ENCODE measurements at regions not wholly inside any gene's neighbourhood (a gene's known extent, or its start where the extent isn't known, plus 50 kb on each side); places are given as distances from the start of the nearest gene placed in this dataset.

DNA sequence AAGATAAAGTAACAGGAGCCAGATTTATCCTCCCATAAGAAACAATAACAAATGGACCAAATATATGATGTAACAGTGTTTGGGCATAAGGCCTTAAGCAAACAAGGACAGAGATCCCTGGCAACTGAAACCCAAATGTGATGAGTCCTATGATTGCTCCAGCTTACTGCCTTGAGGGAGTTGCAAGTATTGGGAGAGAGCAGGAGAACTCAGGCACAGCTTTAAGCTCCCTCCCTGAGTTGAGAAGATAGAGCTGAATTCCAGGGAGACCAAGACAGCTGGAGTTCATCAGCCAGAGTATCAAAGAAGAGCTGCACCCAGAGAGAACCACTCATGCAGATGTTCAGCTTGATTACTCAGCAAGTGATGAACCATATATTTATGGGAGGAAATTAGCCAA lies 814.5 kb upstream of the RAB6C start:
- ChIA-PET CTCF (no interaction called here), POLR2A (no interaction called here)
- BruUV-seq (replicated peaks): no TSS peak

DNA sequence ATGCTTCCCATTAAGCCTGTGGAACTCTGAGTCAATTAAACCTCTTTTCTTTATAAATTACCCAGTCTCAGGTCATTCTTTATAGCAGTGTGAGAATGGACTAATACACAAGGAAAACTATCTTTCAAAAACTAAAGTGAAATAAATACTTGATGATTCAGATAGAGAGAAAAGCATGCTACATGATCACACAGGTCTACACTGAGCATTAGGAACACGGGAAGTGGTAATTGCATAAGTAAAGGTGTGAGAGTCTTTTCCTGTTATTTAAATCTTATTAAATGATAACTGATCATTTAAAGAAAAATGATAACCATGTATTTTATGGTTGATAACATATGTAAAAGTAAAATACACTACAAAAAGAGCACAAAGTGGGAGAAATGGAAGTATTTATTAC lies 812.0 kb upstream of the RAB6C start:
- CTCF ChIA-PET: no interaction called here
- no TSS peak for BruUV-seq (replicated peaks)
- Histone ChIP-seq H3K4me3 (replicated peaks in 1 of 3; ENCODE audit: insufficient read depth in 1 of 3, low read depth in 1 of 3, low read length in 3 of 3) (no peak overlapping the region), H3K9me1 (replicated peaks; ENCODE audit: control insufficient read depth, extremely low read depth, insufficient read depth, low read length) (no peaks in the 10 kb centered on the region), H3K79me2 (ENCODE audit: control insufficient read depth, insufficient read depth, low read length) (no peaks in the 10 kb centered on the region), H3K4me1 (ENCODE audit: control insufficient read depth, extremely low read depth, insufficient read depth, low read length) (no peaks in the 10 kb centered on the region), H3K4me2 (ENCODE audit: insufficient read depth, low read length) (no peak overlapping the region), H3K9ac (replicated peaks; ENCODE audit: extremely low read depth, insufficient read depth, low read length) (no peak overlapping the region), H4K20me1 (replicated peaks; ENCODE audit: control insufficient read depth, extremely low read depth, insufficient read depth, low read length) (no peaks in the 10 kb centered on the region), H3K27me3 (ENCODE audit: control insufficient read depth in 2 of 2, insufficient read depth in 2 of 2, low read length in 2 of 2) (no peaks in the 10 kb centered on the region), H3K9me3 (replicated peaks; ENCODE audit: control insufficient read depth, insufficient read depth, low read length) (peaks cover 2% of the 10 kb centered on the region), H3K27ac (ENCODE audit: insufficient read depth, low read depth, low read length) (no peak overlapping the region), H3K36me3 (ENCODE audit: control insufficient read depth in 2 of 2, extremely low read depth in 1 of 2, insufficient read depth in 2 of 2, low read length in 2 of 2) (no peaks in the 10 kb centered on the region), H2AFZ (ENCODE audit: low read depth, low read length) (no peak overlapping the region)
- no peak for DNase-seq (ENCODE audit: low read depth, low spot score)
- dilution Hi-C loops (cut with MboI; ENCODE audit: extremely low pct_ligation_motif_present, low sequenced_read_pairs): no loop called here
- POLR2A ChIA-PET: no interaction called here
- FAIRE-seq: no peak
- TF ChIP-seq GATA2 (IDR thresholded peaks at IDR 0.05; ENCODE audit: insufficient read depth, insufficient read length, low read depth, low read length): no peak
- no peak for TF ChIP-seq POLR2AphosphoS5 (IDR thresholded peaks at IDR 0.05; ENCODE audit: insufficient read depth, low read depth, low read length)
- TF ChIP-seq, protein P1, sequence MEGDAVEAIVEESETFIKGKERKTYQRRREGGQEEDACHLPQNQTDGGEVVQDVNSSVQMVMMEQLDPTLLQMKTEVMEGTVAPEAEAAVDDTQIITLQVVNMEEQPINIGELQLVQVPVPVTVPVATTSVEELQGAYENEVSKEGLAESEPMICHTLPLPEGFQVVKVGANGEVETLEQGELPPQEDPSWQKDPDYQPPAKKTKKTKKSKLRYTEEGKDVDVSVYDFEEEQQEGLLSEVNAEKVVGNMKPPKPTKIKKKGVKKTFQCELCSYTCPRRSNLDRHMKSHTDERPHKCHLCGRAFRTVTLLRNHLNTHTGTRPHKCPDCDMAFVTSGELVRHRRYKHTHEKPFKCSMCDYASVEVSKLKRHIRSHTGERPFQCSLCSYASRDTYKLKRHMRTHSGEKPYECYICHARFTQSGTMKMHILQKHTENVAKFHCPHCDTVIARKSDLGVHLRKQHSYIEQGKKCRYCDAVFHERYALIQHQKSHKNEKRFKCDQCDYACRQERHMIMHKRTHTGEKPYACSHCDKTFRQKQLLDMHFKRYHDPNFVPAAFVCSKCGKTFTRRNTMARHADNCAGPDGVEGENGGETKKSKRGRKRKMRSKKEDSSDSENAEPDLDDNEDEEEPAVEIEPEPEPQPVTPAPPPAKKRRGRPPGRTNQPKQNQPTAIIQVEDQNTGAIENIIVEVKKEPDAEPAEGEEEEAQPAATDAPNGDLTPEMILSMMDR (IDR thresholded peaks at IDR 0.05; ENCODE audit: extremely low read depth in 1 of 2, insufficient read depth in 1 of 2, low read depth in 1 of 2, low read length in 2 of 2): no peak
- TF ChIP-seq MYC (IDR thresholded peaks at IDR 0.05; ENCODE audit: low read depth, low read length): no peak
- no peak for TF ChIP-seq EZH2 (IDR thresholded peaks at IDR 0.05; ENCODE audit: borderline replicate concordance, low read depth, low read length, severe bottlenecking)
- no peak for TF ChIP-seq FOS (IDR thresholded peaks at IDR 0.05; ENCODE audit: borderline replicate concordance, insufficient read depth, low read length)
- no peak for TF ChIP-seq POLR2A (IDR thresholded peaks at IDR 0.05; ENCODE audit: low read depth, low read length)
- TF ChIP-seq MAX (IDR thresholded peaks at IDR 0.05; ENCODE audit: insufficient read depth, insufficient read length): no peak
- TF ChIP-seq JUN (IDR thresholded peaks at IDR 0.05; ENCODE audit: borderline replicate concordance, insufficient read depth, insufficient read length, low read depth): no peak
- intact Hi-C loops (cut with micrococcal nuclease): no loop called here

More for the DNA sequence above, 814.5 kb upstream of the RAB6C start:
- FAIRE-seq (no peak), DNase-seq (ENCODE audit: low read depth, low spot score) (no peak)
- peaks cover 2% of the 10 kb centered on the region for H3K9me3 ChIP-seq (replicated peaks; ENCODE audit: control insufficient read depth, insufficient read depth, low read length)
- H3K27ac ChIP-seq (ENCODE audit: insufficient read depth, low read depth, low read length): no peak overlapping the region
- no peaks in the 10 kb centered on the region for H3K36me3 ChIP-seq (ENCODE audit: control insufficient read depth in 2 of 2, extremely low read depth in 1 of 2, insufficient read depth in 2 of 2, low read length in 2 of 2)
- no peak overlapping the region for H3K4me3 ChIP-seq (replicated peaks in 1 of 3; ENCODE audit: insufficient read depth in 1 of 3, low read depth in 1 of 3, low read length in 3 of 3)
- H4K20me1 ChIP-seq (replicated peaks; ENCODE audit: control insufficient read depth, extremely low read depth, insufficient read depth, low read length): no peaks in the 10 kb centered on the region
- dilution Hi-C loops (cut with MboI; ENCODE audit: extremely low pct_ligation_motif_present, low sequenced_read_pairs): no loop called here
- no peaks in the 10 kb centered on the region for H3K9me1 ChIP-seq (replicated peaks; ENCODE audit: control insufficient read depth, extremely low read depth, insufficient read depth, low read length)
- no peak overlapping the region for H2AFZ ChIP-seq (ENCODE audit: low read depth, low read length)
- no peak for TF ChIP-seq GATA2 (IDR thresholded peaks at IDR 0.05; ENCODE audit: insufficient read depth, insufficient read length, low read depth, low read length)
- no peaks in the 10 kb centered on the region for H3K79me2 ChIP-seq (ENCODE audit: control insufficient read depth, insufficient read depth, low read length)
- H3K9ac ChIP-seq (replicated peaks; ENCODE audit: extremely low read depth, insufficient read depth, low read length): no peak overlapping the region
- intact Hi-C loops (cut with micrococcal nuclease): no loop called here
- H3K27me3 ChIP-seq (ENCODE audit: control insufficient read depth in 2 of 2, insufficient read depth in 2 of 2, low read length in 2 of 2): no peaks in the 10 kb centered on the region
- no peak overlapping the region for H3K4me2 ChIP-seq (ENCODE audit: insufficient read depth, low read length)
- H3K4me1 ChIP-seq (ENCODE audit: control insufficient read depth, extremely low read depth, insufficient read depth, low read length): no peaks in the 10 kb centered on the region
